Caco-2 (cell line): ENCODE measurements at regions not wholly inside any gene's neighbourhood (a gene's known extent, or its start where the extent isn't known, plus 50 kb on each side); places are given as distances from the start of the nearest gene placed in this dataset.

Source experiments
- BruUV-seq: library from RNA; stranded (reverse); fragments of 400-500 nt; replicated peaks from 2 replicates; lab custom pipeline; 2021; lab: Mats Ljungman, UMichigan
- CTCF ChIA-PET: fragments of 300-600 bp; sonication (Branson Sonifier 250); formaldehyde crosslinking; loops from one replicate; lab custom pipeline; 2022; ENCODE audit warnings: antibody characterized with exemption; lab: Charles Lee
- POLR2A ChIA-PET: fragments of 300-600 bp; sonication (Branson Sonifier 250); formaldehyde crosslinking; loops from one replicate; lab custom pipeline; 2022; ENCODE audit warnings: antibody characterized with exemption; lab: Charles Lee
- DNase-seq, 2 experiments: peaks; one replicate each; pipeline versions ENCODE4 v3.0.0 to v3.0.0-alpha.2; 2020 to 2022
- H3K27me3 ChIP-seq: replicated peaks from 2 replicates; pipeline ENCODE4 v1.6.0; 2011; ENCODE audit warnings: low read length; ENCODE audit not compliant: control insufficient read depth, insufficient read depth
- H3K36me3 ChIP-seq: 2 replicates; pipeline ENCODE4 v1.5.1; 2011; ENCODE audit warnings: low read length; ENCODE audit not compliant: control insufficient read depth, insufficient read depth
- H3K4me1 ChIP-seq: fragments of 250-450 bp; sonication (Bioruptor Pico); 2 replicates; pipeline ENCODE4 v1.5.1; 2020; ENCODE audit warnings: mild to moderate bottlenecking
- H3K4me3 ChIP-seq: 2 replicates; pipeline ENCODE4 v1.5.1; 2011; ENCODE audit warnings: low read depth, mild to moderate bottlenecking, control low read depth, low read length
- H3K9me3 ChIP-seq: fragments of 250-450 bp; sonication (Bioruptor Pico); 2 replicates; pipeline ENCODE4 v1.5.1; 2020; ENCODE audit warnings: mild to moderate bottlenecking, moderate library complexity
- H3K27ac Mint-ChIP-seq: one replicate; pipeline ENCODE4 v1.8.0; 2022; ENCODE audit warnings: mixed read lengths; ENCODE audit not compliant: unreplicated experiment
- H3K27me3 Mint-ChIP-seq: one replicate; pipeline ENCODE4 v1.8.0; 2022; ENCODE audit warnings: mixed read lengths; ENCODE audit not compliant: insufficient read depth, unreplicated experiment
- H3K36me3 Mint-ChIP-seq: one replicate; pipeline ENCODE4 v1.8.0; 2022; ENCODE audit warnings: mild to moderate bottlenecking, mixed read lengths; ENCODE audit not compliant: insufficient read depth, unreplicated experiment
- H3K4me1 Mint-ChIP-seq: one replicate; pipeline ENCODE4 v1.8.0; 2022; ENCODE audit warnings: low read depth, mixed read lengths; ENCODE audit not compliant: unreplicated experiment
- H3K4me3 Mint-ChIP-seq: one replicate; pipeline ENCODE4 v1.8.0; 2022; ENCODE audit warnings: mild to moderate bottlenecking, moderate library complexity, mixed read lengths; ENCODE audit not compliant: unreplicated experiment
- H3K9me3 Mint-ChIP-seq: one replicate; pipeline ENCODE4 v1.8.0; 2022; ENCODE audit warnings: mixed read lengths; ENCODE audit not compliant: unreplicated experiment
- CTCF ChIP-seq, 2 experiments: fragments of 200-600 bp in 1 of 2; IDR thresholded peaks; 1 replicate in 1 of 2; 2 replicates in 1 of 2; pipeline versions ENCODE4 v1.5.1 to v1.8.0; 2011 to 2022; ENCODE audit warnings: antibody characterized with exemption in 1 of 2, control low read depth in 1 of 2, inconsistent platforms in 1 of 2, low read depth in 1 of 2, low read length in 1 of 2, mild to moderate bottlenecking in 1 of 2, moderate library complexity in 1 of 2; ENCODE audit not compliant: insufficient read depth in 1 of 2, severe bottlenecking in 1 of 2, unreplicated experiment in 1 of 2
- intact Hi-C: fragments of 100-400 bp; cut with micrococcal nuclease; formaldehyde crosslinking; loops from one replicate; pipeline ENCODE4 v1.10.0; 2022; ENCODE audit not compliant: unreplicated experiment

GRCh38 chr1:55864251-55864650 lies 649.1 kb upstream of the USP24 start:
- ChIA-PET CTCF (interaction anchor here (0.6 kb wide), 1 partner anchor 489 kb away, joined by 3 read pairs; no protein-coding TSS in a partner anchor), POLR2A (no interaction called here)
- Mint-ChIP-seq H3K27ac (no peak overlapping the region), H3K9me3 (no peaks in the 10 kb centered on the region), H3K4me1 (peaks cover 6% of the 10 kb centered on the region), H3K4me3 (no peak overlapping the region), H3K27me3 (no peaks in the 10 kb centered on the region), H3K36me3 (no peaks in the 10 kb centered on the region)
- Histone ChIP-seq H3K9me3 (no peaks in the 10 kb centered on the region), H3K4me1 (no peaks in the 10 kb centered on the region; the same call in 1 of the 2 replicates), H3K4me3 (no peak overlapping the region), H3K36me3 (no peaks in the 10 kb centered on the region), H3K27me3 (no peaks in the 10 kb centered on the region)
- BruUV-seq: no TSS peak
- TF ChIP-seq CTCF (IDR thresholded peaks at IDR 0.05; ENCODE audit: insufficient read depth in 1 of 2, low read depth in 1 of 2, low read length in 1 of 2, severe bottlenecking in 1 of 2, unreplicated experiment in 1 of 2): no peak
- no peak for DNase-seq
- intact Hi-C loops: no loop called here

GRCh38 chr1:55861676-55862340 lies 646.6 kb upstream of the USP24 start:
- H3K27me3 ChIP-seq: no peaks in the 10 kb centered on the region
- POLR2A ChIA-PET: no interaction called here
- no peak for TF ChIP-seq CTCF (IDR thresholded peaks at IDR 0.05; ENCODE audit: insufficient read depth in 1 of 2, low read depth in 1 of 2, low read length in 1 of 2, severe bottlenecking in 1 of 2, unreplicated experiment in 1 of 2)
- peaks cover 6% of the 10 kb centered on the region for H3K4me1 Mint-ChIP-seq
- no peak overlapping the region for H3K4me3 Mint-ChIP-seq
- no peaks in the 10 kb centered on the region for H3K27me3 Mint-ChIP-seq
- H3K9me3 ChIP-seq: no peaks in the 10 kb centered on the region
- H3K36me3 ChIP-seq: no peaks in the 10 kb centered on the region
- H3K36me3 Mint-ChIP-seq: no peaks in the 10 kb centered on the region
- CTCF ChIA-PET: interaction anchor here (0.6 kb wide), 1 partner anchor 683 kb away, joined by 3 read pairs; no protein-coding TSS in a partner anchor
- H3K4me1 ChIP-seq: no peaks in the 10 kb centered on the region; the same call in 1 of the 2 replicates
- DNase-seq: no peak
- intact Hi-C loops: no loop called here
- H3K27ac Mint-ChIP-seq: no peak overlapping the region
- no peak overlapping the region for H3K4me3 ChIP-seq
- BruUV-seq: no TSS peak
- no peaks in the 10 kb centered on the region for H3K9me3 Mint-ChIP-seq

DNA sequence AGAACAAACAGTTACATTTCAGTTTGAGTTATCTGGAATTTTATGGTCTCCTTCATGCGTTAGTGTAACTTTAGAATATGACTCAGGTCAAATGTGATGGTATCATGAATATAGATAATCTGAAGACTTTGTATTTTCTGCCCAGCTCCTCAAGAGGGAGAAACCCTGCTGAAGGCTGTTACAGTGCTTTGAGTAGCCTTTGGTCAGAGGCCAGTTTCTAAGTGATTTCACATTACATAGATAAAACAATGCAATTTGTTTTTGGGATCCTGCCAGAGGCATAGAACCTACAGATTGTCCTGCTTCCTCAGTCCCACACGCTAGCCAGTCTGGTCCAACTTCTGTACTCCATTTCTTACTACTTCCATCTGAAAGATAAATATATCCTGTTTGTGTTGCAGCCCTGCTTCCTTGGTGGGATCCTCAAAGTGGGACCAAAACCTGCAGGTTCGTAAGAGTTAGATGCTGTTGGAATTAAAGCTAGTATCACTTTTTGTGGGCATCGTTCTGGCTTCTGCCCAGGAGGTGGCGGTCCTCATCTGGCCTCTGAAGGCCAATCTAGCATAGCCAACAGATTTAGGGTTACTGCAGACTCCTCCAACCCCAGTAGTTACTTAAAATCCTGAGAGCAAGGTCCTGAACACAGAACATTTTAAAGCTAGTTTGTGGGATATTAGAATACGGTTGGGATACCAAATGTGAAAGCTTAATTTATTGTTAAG lies 645.8 kb upstream of the USP24 start:
- H3K4me3 ChIP-seq: no peak overlapping the region
- intact Hi-C loops: no loop called here
- no peak overlapping the region for H3K27ac Mint-ChIP-seq
- no peak for TF ChIP-seq CTCF (IDR thresholded peaks at IDR 0.05; ENCODE audit: insufficient read depth in 1 of 2, low read depth in 1 of 2, low read length in 1 of 2, severe bottlenecking in 1 of 2, unreplicated experiment in 1 of 2)
- no peaks in the 10 kb centered on the region for H3K27me3 ChIP-seq
- H3K4me1 Mint-ChIP-seq: peaks cover 6% of the 10 kb centered on the region
- no peak overlapping the region for H3K4me3 Mint-ChIP-seq
- no peaks in the 10 kb centered on the region; the same call in 1 of the 2 replicates for H3K4me1 ChIP-seq
- BruUV-seq: no TSS peak
- POLR2A ChIA-PET: no interaction called here
- CTCF ChIA-PET: interaction anchor here (0.6 kb wide), 1 partner anchor 683 kb away, joined by 3 read pairs; no protein-coding TSS in a partner anchor
- no peaks in the 10 kb centered on the region for H3K36me3 Mint-ChIP-seq
- no peaks in the 10 kb centered on the region for H3K27me3 Mint-ChIP-seq
- no peak for DNase-seq
- H3K9me3 ChIP-seq: no peaks in the 10 kb centered on the region
- H3K9me3 Mint-ChIP-seq: no peaks in the 10 kb centered on the region
- H3K36me3 ChIP-seq: no peaks in the 10 kb centered on the region
